Activated T-cell treated with anti-CD3 and anti-CD28 coated beads, Interleukin-2, amount 50 U/mL, for 1 hour (primary cell): ENCODE measurements at regions not wholly inside any gene's neighbourhood (a gene's known extent, or its start where the extent isn't known, plus 50 kb on each side); places are given as distances from the start of the nearest gene placed in this dataset.

Source experiments
- DNase-seq: peaks from one replicate; pipeline ENCODE4 v3.0.0-alpha.2; 2020

- DNase-seq, result no peak
Measured at GRCh38 chr2:118171546-118171945, 83.3 kb downstream of the INSIG2 start.

GRCh38 chr2:118169359-118170005, 81.2 kb downstream of the INSIG2 start:
- DNase-seq, result no peak

- DNase-seq, result no peak
Measured at GRCh38 chr2:118168615-118169014, 80.3 kb downstream of the INSIG2 start.

GRCh38 chr2:118167026-118167425, 78.8 kb downstream of the INSIG2 start:
- no peak for DNase-seq

GRCh38 chr2:118166242-118166641, 78.0 kb downstream of the INSIG2 start:
- no peak for DNase-seq

- no peak for DNase-seq
Measured at GRCh38 chr2:118165595-118165994, 77.3 kb downstream of the INSIG2 start.
